GM23338 (cell line): ENCODE measurements at regions not wholly inside any gene's neighbourhood (a gene's known extent, or its start where the extent isn't known, plus 50 kb on each side); places are given as distances from the start of the nearest gene placed in this dataset.

ENCODE experiments used
- ATAC-seq: fragments of 200-7000 bp; cut with Tn5 transposase; 3 replicates; pipeline ENCODE4 v1.9.1; 2020
- DNase-seq: peaks from one replicate; pipeline ENCODE4 v3.0.0-alpha.2; 2015; ENCODE audit warnings: low spot score
- H2AFZ ChIP-seq: fragments of 200-600 bp; sonication (generic); 2 replicates; pipeline ENCODE4 v1.8.0; 2016; ENCODE audit warnings: antibody characterized with exemption, mild to moderate bottlenecking, moderate library complexity
- H3F3A ChIP-seq: fragments of 200-600 bp; sonication (generic); replicated peaks from 2 replicates; pipeline ENCODE4 v1.8.0; 2017; ENCODE audit warnings: antibody characterized with exemption, mixed run types, low read depth
- H3K27ac ChIP-seq: fragments of 200-600 bp; sonication (generic); 2 replicates; pipeline ENCODE4 v1.6.1; 2016; ENCODE audit warnings: low read depth
- H3K27me3 ChIP-seq: fragments of 200-600 bp; sonication (generic); 2 replicates; pipeline ENCODE4 v1.8.0; 2016; ENCODE audit warnings: mild to moderate bottlenecking, mixed run types, moderate library complexity; ENCODE audit not compliant: insufficient read depth
- H3K36me3 ChIP-seq: fragments of 200-600 bp; sonication (generic); 2 replicates; pipeline ENCODE4 v1.8.0; 2016; ENCODE audit warnings: mild to moderate bottlenecking; ENCODE audit not compliant: insufficient read depth
- H3K4me1 ChIP-seq: fragments of 200-600 bp; sonication (generic); 2 replicates; pipeline ENCODE4 v1.8.0; 2016; ENCODE audit warnings: mild to moderate bottlenecking, moderate library complexity; ENCODE audit not compliant: insufficient read depth
- H3K4me2 ChIP-seq: fragments of 200-600 bp; sonication (generic); 2 replicates; pipeline ENCODE4 v1.7.1; 2017; ENCODE audit warnings: mixed run types
- H3K4me3 ChIP-seq: fragments of 200-600 bp; sonication (generic); 2 replicates; pipeline ENCODE4 v1.6.1; 2016; ENCODE audit warnings: mixed run types
- H3K79me2 ChIP-seq: fragments of 200-600 bp; sonication (generic); replicated peaks from 2 replicates; pipeline ENCODE4 v1.8.0; 2017; ENCODE audit warnings: mild to moderate bottlenecking; ENCODE audit not compliant: insufficient read depth
- H3K9me2 ChIP-seq: fragments of 200-600 bp; sonication (generic); 2 replicates; pipeline ENCODE4 v1.8.0; 2017; ENCODE audit not compliant: insufficient read depth
- H4K20me1 ChIP-seq: fragments of 200-600 bp; sonication (generic); replicated peaks from 2 replicates; pipeline ENCODE4 v1.8.0; 2017; ENCODE audit warnings: mild to moderate bottlenecking; ENCODE audit not compliant: insufficient read depth
- H3K27ac Mint-ChIP-seq: 2 replicates; pipeline ENCODE4 v1.8.0; 2020; ENCODE audit warnings: inconsistent platforms, mild to moderate bottlenecking, moderate library complexity, mixed read lengths
- H3K27me3 Mint-ChIP-seq: 3 replicates; pipeline ENCODE4 v1.8.0; 2022; ENCODE audit warnings: low read depth, mild to moderate bottlenecking, moderate library complexity, mixed read lengths, inconsistent platforms; ENCODE audit not compliant: insufficient read depth, poor library complexity
- H3K36me3 Mint-ChIP-seq: 3 replicates; pipeline ENCODE4 v1.8.0; 2021; ENCODE audit warnings: low read depth, mild to moderate bottlenecking, inconsistent platforms, moderate library complexity, mixed read lengths
- H3K4me1 Mint-ChIP-seq: 3 replicates; pipeline ENCODE4 v1.8.0; 2020; ENCODE audit warnings: mild to moderate bottlenecking, inconsistent platforms, mixed read lengths
- H3K4me3 Mint-ChIP-seq: 3 replicates; pipeline ENCODE4 v1.8.0; 2021; ENCODE audit warnings: moderate library complexity, mild to moderate bottlenecking, inconsistent platforms, mixed read lengths
- H3K9me3 Mint-ChIP-seq: 3 replicates; pipeline ENCODE4 v1.8.0; 2020; ENCODE audit warnings: moderate library complexity, mild to moderate bottlenecking, inconsistent platforms, mixed read lengths
- CREB1 ChIP-seq: fragments of 250-450 bp; sonication (Bioruptor Pico); IDR thresholded peaks from 2 replicates; pipeline ENCODE4 v1.5.0; 2020; ENCODE audit warnings: low read depth, mild to moderate bottlenecking, moderate library complexity
- EZH2 ChIP-seq: fragments of 200-600 bp; sonication (generic); IDR thresholded peaks from one replicate; pipeline ENCODE4 v1.8.0; 2017; ENCODE audit warnings: antibody characterized with exemption, mild to moderate bottlenecking, low read depth; ENCODE audit not compliant: unreplicated experiment
- EZH2phosphoT487 ChIP-seq: fragments of 200-600 bp; sonication (generic); IDR thresholded peaks from one replicate; pipeline ENCODE4 v1.8.1; 2018; ENCODE audit warnings: antibody characterized with exemption; ENCODE audit not compliant: unreplicated experiment
- JUNB ChIP-seq: IDR thresholded peaks from one replicate; pipeline ENCODE4 v1.6.1; 2016; ENCODE audit warnings: antibody characterized with exemption; ENCODE audit not compliant: unreplicated experiment
- POLR2AphosphoS5 ChIP-seq: IDR thresholded peaks from 2 replicates; pipeline ENCODE4 v1.6.1; 2016; ENCODE audit warnings: antibody characterized with exemption, low read depth
- STAT1 ChIP-seq: IDR thresholded peaks from one replicate; pipeline ENCODE4 v1.6.1; 2016; ENCODE audit warnings: antibody characterized with exemption; ENCODE audit not compliant: unreplicated experiment
- ZNF114 ChIP-seq: fragments of 250-450 bp; sonication (Bioruptor Pico); IDR thresholded peaks from 2 replicates; pipeline ENCODE4 v1.5.0; 2020; ENCODE audit warnings: mild to moderate bottlenecking, moderate library complexity
- ZNF331 ChIP-seq: fragments of 250-450 bp; sonication (Bioruptor Pico); IDR thresholded peaks from 2 replicates; pipeline ENCODE4 v1.5.0; 2020; ENCODE audit warnings: low read depth, mild to moderate bottlenecking, moderate library complexity
- TF ChIP-seq, protein P1 (sequence below), 2 experiments: fragments of 200-600 bp in 1 of 2; sonication (generic) in 1 of 2; conservative IDR thresholded peaks; 2 replicates each; pipeline versions ENCODE4 v1.5.1 to v1.6.1; 2016 to 2017; ENCODE audit warnings: antibody characterized with exemption in 2 of 2, low read depth in 2 of 2, mild to moderate bottlenecking in 2 of 2, moderate library complexity in 1 of 2
- TF ChIP-seq, protein P2 (sequence below): fragments of 250-450 bp; sonication (Bioruptor Pico); IDR thresholded peaks from 2 replicates; pipeline ENCODE4 v1.5.0; 2020; ENCODE audit warnings: mild to moderate bottlenecking, moderate library complexity
- TF ChIP-seq, protein P3 (sequence below): IDR thresholded peaks from 2 replicates; pipeline ENCODE4 v1.6.1; 2016; ENCODE audit warnings: antibody characterized with exemption

DNA sequence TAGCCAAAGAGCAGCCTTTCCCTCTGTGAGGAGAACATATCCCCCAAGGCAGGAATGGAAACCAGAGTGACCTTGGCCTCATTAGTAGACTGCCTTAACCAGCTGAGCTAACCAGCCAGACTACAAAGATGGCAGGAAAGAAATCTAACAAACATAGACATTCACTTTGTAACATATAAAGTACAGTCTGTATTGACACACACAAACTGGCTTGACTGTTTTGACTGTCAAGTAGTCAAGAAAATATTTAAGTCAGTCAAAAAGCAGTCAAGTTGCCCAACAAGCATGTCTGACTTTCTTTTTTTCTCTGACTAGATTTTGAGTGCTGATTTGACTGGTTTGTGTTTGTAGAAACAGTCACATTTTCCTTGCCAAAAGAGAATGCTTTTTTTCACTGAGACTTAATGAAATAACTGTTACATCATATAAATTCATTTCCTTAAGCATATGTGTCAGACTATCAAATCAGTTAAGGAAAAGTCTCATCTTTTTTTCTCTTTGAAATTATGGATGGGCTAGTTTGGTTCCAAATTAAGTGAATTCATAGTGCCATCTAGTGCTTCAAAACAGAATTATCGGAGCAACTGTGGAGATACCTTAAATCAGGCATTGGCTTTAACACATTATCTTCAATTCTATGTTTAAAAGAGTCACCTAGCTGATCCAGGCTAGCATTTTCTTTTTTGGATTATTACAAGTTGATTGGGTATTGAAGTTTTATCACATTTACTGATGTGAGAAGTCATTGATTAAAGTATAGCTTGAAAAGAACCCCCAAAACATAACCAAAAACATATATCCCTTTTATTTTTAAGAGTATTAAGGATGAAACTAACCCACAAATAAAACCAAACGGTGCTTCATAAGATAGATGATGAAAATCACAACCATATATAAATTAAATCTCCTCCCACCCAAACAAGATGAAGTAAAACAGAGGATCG is 75.0 kb downstream of the ATP6V1G3 start:
- peak overlapping the region; percentile 0; the same call in 1 of the 2 replicates for H2AFZ ChIP-seq
- no peak overlapping the region for H3K27ac ChIP-seq
- no peaks in the 10 kb centered on the region for H3K9me2 ChIP-seq
- H3K4me2 ChIP-seq = no peak overlapping the region
- Mint-ChIP-seq H3K4me3 (no peak overlapping the region), H3K27me3 (no peaks in the 10 kb centered on the region), H3K4me1 (no peaks in the 10 kb centered on the region; the same call in 2 of the 3 replicates), H3K36me3 (no peaks in the 10 kb centered on the region), H3K27ac (no peak overlapping the region), H3K9me3 (no peaks in the 10 kb centered on the region)
- H3K27me3 ChIP-seq = no peaks in the 10 kb centered on the region
- H3K4me1 ChIP-seq = no peaks in the 10 kb centered on the region
- H3K4me3 ChIP-seq = no peak overlapping the region
- TF ChIP-seq STAT1 = no peak
- TF ChIP-seq, protein P1, sequence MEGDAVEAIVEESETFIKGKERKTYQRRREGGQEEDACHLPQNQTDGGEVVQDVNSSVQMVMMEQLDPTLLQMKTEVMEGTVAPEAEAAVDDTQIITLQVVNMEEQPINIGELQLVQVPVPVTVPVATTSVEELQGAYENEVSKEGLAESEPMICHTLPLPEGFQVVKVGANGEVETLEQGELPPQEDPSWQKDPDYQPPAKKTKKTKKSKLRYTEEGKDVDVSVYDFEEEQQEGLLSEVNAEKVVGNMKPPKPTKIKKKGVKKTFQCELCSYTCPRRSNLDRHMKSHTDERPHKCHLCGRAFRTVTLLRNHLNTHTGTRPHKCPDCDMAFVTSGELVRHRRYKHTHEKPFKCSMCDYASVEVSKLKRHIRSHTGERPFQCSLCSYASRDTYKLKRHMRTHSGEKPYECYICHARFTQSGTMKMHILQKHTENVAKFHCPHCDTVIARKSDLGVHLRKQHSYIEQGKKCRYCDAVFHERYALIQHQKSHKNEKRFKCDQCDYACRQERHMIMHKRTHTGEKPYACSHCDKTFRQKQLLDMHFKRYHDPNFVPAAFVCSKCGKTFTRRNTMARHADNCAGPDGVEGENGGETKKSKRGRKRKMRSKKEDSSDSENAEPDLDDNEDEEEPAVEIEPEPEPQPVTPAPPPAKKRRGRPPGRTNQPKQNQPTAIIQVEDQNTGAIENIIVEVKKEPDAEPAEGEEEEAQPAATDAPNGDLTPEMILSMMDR (conservative IDR thresholded peaks at IDR 0.05; ENCODE audit: low read depth in 2 of 2) = peak; percentile 74 to 85
- no peaks in the 10 kb centered on the region for H3K36me3 ChIP-seq
- H4K20me1 ChIP-seq = no peaks in the 10 kb centered on the region
- no peaks in the 10 kb centered on the region for H3K79me2 ChIP-seq
- peak; percentile 78 for DNase-seq
- no peaks in the 10 kb centered on the region for H3F3A ChIP-seq
- peak; percentile 59 for ATAC-seq

DNA sequence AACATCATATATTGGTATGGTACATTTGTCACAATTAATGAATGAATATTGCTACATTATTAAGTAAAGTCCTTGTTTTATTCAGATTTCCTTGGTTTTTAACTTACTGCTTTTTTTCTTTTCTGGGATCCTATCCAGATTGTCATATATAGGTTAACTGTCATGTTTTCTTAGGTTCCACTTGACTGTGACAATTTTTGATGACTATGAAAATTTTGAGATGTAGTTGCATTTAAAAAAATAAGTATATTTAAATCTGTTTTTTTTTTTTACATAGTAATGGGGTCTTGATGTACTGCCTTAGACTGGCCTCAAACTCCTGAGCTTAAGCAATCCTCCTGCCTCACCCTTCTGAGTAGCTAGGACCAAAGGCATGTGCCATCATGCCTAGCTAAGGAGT is 76.8 kb downstream of the ATP6V1G3 start:
- no peaks in the 10 kb centered on the region for H4K20me1 ChIP-seq
- no peaks in the 10 kb centered on the region for H3K79me2 ChIP-seq
- DNase-seq (no peak), ATAC-seq (no peak)
- no peaks in the 10 kb centered on the region for H3K4me1 ChIP-seq
- Mint-ChIP-seq H3K36me3 (no peaks in the 10 kb centered on the region), H3K27me3 (no peaks in the 10 kb centered on the region), H3K4me3 (no peak overlapping the region), H3K4me1 (no peaks in the 10 kb centered on the region; the same call in 2 of the 3 replicates), H3K27ac (no peak overlapping the region), H3K9me3 (no peaks in the 10 kb centered on the region)
- no peak overlapping the region for H3K4me2 ChIP-seq
- 0 out of 2 replicates have a peak, but pooled peaks cover 2% of the 10 kb centered on the region for H3K9me2 ChIP-seq
- H3K4me3 ChIP-seq = no peak overlapping the region
- H3K27ac ChIP-seq = no peak overlapping the region
- H3K27me3 ChIP-seq = no peaks in the 10 kb centered on the region
- no peaks in the 10 kb centered on the region for H3F3A ChIP-seq
- H2AFZ ChIP-seq = no peak overlapping the region
- H3K36me3 ChIP-seq = no peaks in the 10 kb centered on the region
- TF ChIP-seq EZH2phosphoT487 = no peak
- TF ChIP-seq ZNF331 (CRISPR knock-in tag) = no peak
- TF ChIP-seq ZNF114 (CRISPR knock-in tag) = no peak
- no peak for TF ChIP-seq CREB1 (CRISPR knock-in tag)
- TF ChIP-seq, protein P2, sequence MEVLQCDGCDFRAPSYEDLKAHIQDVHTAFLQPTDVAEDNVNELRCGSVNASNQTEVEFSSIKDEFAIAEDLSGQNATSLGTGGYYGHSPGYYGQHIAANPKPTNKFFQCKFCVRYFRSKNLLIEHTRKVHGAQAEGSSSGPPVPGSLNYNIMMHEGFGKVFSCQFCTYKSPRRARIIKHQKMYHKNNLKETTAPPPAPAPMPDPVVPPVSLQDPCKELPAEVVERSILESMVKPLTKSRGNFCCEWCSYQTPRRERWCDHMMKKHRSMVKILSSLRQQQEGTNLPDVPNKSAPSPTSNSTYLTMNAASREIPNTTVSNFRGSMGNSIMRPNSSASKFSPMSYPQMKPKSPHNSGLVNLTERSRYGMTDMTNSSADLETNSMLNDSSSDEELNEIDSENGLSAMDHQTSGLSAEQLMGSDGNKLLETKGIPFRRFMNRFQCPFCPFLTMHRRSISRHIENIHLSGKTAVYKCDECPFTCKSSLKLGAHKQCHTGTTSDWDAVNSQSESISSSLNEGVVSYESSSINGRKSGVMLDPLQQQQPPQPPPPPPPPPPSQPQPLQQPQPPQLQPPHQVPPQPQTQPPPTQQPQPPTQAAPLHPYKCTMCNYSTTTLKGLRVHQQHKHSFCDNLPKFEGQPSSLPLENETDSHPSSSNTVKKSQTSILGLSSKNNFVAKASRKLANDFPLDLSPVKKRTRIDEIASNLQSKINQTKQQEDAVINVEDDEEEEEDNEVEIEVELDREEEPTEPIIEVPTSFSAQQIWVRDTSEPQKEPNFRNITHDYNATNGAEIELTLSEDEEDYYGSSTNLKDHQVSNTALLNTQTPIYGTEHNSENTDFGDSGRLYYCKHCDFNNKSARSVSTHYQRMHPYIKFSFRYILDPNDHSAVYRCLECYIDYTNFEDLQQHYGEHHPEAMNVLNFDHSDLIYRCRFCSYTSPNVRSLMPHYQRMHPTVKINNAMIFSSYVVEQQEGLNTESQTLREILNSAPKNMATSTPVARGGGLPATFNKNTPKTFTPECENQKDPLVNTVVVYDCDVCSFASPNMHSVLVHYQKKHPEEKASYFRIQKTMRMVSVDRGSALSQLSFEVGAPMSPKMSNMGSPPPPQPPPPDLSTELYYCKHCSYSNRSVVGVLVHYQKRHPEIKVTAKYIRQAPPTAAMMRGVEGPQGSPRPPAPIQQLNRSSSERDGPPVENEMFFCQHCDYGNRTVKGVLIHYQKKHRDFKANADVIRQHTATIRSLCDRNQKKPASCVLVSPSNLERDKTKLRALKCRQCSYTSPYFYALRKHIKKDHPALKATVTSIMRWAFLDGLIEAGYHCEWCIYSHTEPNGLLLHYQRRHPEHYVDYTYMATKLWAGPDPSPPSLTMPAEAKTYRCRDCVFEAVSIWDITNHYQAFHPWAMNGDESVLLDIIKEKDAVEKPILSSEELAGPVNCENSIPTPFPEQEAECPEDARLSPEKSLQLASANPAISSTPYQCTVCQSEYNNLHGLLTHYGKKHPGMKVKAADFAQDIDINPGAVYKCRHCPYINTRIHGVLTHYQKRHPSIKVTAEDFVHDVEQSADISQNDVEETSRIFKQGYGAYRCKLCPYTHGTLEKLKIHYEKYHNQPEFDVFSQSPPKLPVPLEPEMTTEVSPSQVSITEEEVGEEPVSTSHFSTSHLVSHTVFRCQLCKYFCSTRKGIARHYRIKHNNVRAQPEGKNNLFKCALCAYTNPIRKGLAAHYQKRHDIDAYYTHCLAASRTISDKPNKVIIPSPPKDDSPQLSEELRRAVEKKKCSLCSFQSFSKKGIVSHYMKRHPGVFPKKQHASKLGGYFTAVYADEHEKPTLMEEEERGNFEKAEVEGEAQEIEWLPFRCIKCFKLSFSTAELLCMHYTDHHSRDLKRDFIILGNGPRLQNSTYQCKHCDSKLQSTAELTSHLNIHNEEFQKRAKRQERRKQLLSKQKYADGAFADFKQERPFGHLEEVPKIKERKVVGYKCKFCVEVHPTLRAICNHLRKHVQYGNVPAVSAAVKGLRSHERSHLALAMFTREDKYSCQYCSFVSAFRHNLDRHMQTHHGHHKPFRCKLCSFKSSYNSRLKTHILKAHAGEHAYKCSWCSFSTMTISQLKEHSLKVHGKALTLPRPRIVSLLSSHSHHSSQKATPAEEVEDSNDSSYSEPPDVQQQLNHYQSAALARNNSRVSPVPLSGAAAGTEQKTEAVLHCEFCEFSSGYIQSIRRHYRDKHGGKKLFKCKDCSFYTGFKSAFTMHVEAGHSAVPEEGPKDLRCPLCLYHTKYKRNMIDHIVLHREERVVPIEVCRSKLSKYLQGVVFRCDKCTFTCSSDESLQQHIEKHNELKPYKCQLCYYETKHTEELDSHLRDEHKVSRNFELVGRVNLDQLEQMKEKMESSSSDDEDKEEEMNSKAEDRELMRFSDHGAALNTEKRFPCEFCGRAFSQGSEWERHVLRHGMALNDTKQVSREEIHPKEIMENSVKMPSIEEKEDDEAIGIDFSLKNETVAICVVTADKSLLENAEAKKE (CRISPR knock-in tag) = no peak
- no peak for TF ChIP-seq EZH2
- TF ChIP-seq JUNB = no peak
- no peak for TF ChIP-seq POLR2AphosphoS5
- no peak for TF ChIP-seq STAT1
- TF ChIP-seq, protein P3, sequence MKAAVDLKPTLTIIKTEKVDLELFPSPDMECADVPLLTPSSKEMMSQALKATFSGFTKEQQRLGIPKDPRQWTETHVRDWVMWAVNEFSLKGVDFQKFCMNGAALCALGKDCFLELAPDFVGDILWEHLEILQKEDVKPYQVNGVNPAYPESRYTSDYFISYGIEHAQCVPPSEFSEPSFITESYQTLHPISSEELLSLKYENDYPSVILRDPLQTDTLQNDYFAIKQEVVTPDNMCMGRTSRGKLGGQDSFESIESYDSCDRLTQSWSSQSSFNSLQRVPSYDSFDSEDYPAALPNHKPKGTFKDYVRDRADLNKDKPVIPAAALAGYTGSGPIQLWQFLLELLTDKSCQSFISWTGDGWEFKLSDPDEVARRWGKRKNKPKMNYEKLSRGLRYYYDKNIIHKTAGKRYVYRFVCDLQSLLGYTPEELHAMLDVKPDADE = no peak
